Testis (tissue), 2 donors: ENCODE measurements at regions not wholly inside any gene's neighbourhood (a gene's known extent, or its start where the extent isn't known, plus 50 kb on each side); places are given as distances from the start of the nearest gene placed in this dataset.

Source experiments
- DNase-seq: peaks from one replicate; pipeline ENCODE4 v3.0.0-alpha.2; 2019
- H3K27ac ChIP-seq, 2 donors: fragments of 200-600 bp; sonication (generic); one replicate each; pipeline ENCODE4 v1.5.1; 2019
- H3K27me3 ChIP-seq: fragments of 200-600 bp; sonication (generic); one replicate; pipeline ENCODE4 v1.5.1; 2019
- H3K36me3 ChIP-seq: fragments of 200-600 bp; sonication (generic); one replicate; pipeline ENCODE4 v1.5.1; 2017; ENCODE audit warnings: low read depth; ENCODE audit errors: missing control alignments
- H3K4me1 ChIP-seq: fragments of 200-600 bp; sonication (generic); one replicate; pipeline ENCODE4 v1.5.1; 2019
- H3K4me3 ChIP-seq, 2 donors: fragments of 200-600 bp; sonication (generic); one replicate each; pipeline ENCODE4 v1.5.1; 2017 to 2019
- H3K9me3 ChIP-seq: fragments of 200-600 bp; sonication (generic); one replicate; pipeline ENCODE4 v1.5.1; 2017
- POLR2A ChIP-seq: fragments of 450-650 bp; IDR thresholded peaks from one replicate; pipeline ENCODE4 v1.6.1; 2017; ENCODE audit warnings: antibody characterized with exemption, mild to moderate bottlenecking, moderate library complexity
- WGBS, 2 donors: methylation state at CpG; one replicate each; pipeline ENCODE4 v1.1.5; 2018; 5-methylcytosine and 5-hydroxymethylcytosine counted together
- intact Hi-C: fragments of 100-400 bp; cut with DNase I; formaldehyde crosslinking; loops from one replicate; pipeline ENCODE4 v1.15.1; 2023; ENCODE audit warnings: low total_unique reads
- TF ChIP-seq, protein P1 (sequence below), 3 experiments: fragments of 450-650 bp in 2 of 3; fragments of 200-600 bp in 1 of 3; sonication (generic) in 1 of 3; IDR thresholded peaks; one replicate each; pipeline ENCODE4 v1.5.1; 2016 to 2019; ENCODE audit warnings: antibody characterized with exemption in 3 of 3, mild to moderate bottlenecking in 2 of 3, moderate library complexity in 1 of 3

DNA sequence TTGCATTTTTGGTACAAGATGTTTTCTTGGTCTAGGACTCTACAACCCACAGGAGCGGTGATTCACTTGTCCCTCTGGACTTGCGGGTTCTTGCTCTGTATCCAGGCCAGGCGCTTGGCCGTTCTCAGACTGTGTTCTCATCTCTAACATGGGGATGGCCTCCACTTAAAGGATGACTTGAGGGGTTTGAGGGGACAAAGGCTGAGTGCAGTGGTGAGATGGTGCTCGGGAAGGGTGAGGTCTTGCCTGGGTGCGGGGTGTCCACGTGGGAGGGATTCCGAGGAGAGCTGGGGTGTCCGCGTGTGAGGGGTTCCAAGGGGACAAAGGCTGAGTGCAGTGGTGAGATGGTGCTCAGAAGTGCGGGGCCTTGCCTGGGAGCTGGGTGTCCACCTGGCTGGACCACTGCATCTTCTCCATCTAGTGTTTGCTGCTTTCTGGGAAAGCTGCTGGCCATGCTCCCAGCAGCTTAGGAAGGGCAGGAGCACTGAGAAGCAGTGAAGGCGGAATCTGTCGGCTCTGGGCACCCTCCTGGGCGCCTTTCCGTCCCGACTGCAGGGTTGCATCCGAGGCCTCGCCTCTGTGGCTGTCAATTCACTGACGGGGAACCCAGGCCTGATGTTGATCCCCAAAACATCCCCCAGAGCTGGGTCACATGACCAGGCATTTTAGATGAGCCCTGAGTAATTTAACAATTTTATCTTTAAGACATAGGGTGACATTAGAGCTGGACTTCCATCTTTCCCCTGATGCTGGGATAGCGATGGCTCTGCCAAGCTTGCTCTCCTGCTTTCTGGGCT, 280.5 kb upstream of the IRX4 start:
- TF ChIP-seq, protein P1, sequence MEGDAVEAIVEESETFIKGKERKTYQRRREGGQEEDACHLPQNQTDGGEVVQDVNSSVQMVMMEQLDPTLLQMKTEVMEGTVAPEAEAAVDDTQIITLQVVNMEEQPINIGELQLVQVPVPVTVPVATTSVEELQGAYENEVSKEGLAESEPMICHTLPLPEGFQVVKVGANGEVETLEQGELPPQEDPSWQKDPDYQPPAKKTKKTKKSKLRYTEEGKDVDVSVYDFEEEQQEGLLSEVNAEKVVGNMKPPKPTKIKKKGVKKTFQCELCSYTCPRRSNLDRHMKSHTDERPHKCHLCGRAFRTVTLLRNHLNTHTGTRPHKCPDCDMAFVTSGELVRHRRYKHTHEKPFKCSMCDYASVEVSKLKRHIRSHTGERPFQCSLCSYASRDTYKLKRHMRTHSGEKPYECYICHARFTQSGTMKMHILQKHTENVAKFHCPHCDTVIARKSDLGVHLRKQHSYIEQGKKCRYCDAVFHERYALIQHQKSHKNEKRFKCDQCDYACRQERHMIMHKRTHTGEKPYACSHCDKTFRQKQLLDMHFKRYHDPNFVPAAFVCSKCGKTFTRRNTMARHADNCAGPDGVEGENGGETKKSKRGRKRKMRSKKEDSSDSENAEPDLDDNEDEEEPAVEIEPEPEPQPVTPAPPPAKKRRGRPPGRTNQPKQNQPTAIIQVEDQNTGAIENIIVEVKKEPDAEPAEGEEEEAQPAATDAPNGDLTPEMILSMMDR (IDR thresholded peaks at IDR 0.05) = no peak
- TF ChIP-seq POLR2A = no peak
- Histone ChIP-seq H3K9me3 (no peaks in the 10 kb centered on the region), H3K36me3 (no peaks in the 10 kb centered on the region), H3K27ac (no peak overlapping the region), H3K4me1 (no peaks in the 10 kb centered on the region), H3K4me3 (no peak overlapping the region), H3K27me3 (no peaks in the 10 kb centered on the region)
- no peak for DNase-seq
- intact Hi-C loops = no loop called here
- WGBS, 2 donors = 85 to 94% methylated on average over 15 to 20 of the region's 20 CpGs

DNA sequence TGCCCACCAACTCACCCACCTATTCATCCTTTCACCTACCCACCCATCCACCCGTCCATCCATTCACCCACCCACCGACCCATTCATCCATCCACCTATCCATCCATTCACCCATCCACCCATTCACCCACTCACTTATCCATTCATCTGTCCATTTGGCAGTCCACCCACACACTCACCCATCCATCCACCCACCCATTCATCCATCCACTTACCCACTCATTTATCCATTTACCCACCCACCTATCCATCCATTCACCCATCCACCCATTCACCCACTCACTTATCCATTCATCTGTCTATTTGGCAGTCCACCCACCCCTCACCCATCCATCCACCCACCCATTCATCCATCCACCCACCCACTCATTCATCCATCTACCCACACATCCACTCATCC, 278.1 kb upstream of the IRX4 start:
- H3K9me3 ChIP-seq = no peaks in the 10 kb centered on the region
- no peaks in the 10 kb centered on the region for H3K36me3 ChIP-seq
- H3K4me3 ChIP-seq = no peak overlapping the region
- TF ChIP-seq POLR2A = no peak
- TF ChIP-seq, protein P1 (IDR thresholded peaks at IDR 0.05) = no peak
- 73 to 95% methylated on average over 2 of the region's 2 CpGs for WGBS, 2 donors
- no peaks in the 10 kb centered on the region for H3K27me3 ChIP-seq
- DNase-seq = no peak
- no peak overlapping the region for H3K27ac ChIP-seq
- intact Hi-C loops = no loop called here
- H3K4me1 ChIP-seq = no peaks in the 10 kb centered on the region

DNA sequence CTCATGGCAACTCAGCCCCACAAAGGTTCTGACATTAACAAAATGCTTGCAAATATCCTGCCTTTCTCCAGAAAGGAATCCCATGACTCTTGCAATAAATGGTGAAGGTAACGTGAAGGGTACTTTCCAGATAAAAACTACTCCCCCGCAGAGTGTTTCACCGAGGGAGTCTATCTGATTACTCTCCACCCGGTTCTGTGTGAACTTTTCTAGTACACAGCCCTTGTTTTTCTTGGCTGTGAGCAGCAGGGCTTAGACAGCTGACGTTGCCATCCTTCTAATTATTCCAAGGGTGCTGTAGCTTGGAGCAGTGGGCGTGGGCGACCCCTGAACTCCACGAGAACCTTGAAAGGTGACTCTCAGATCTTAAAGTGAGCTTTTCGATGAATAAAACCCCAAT, 276.0 kb upstream of the IRX4 start:
- Histone ChIP-seq H3K4me1 (no peaks in the 10 kb centered on the region), H3K4me3 (no peak overlapping the region), H3K36me3 (no peaks in the 10 kb centered on the region), H3K27ac (no peak overlapping the region), H3K9me3 (no peaks in the 10 kb centered on the region), H3K27me3 (no peaks in the 10 kb centered on the region)
- intact Hi-C loops = no loop called here
- TF ChIP-seq, protein P1 (IDR thresholded peaks at IDR 0.05) = no peak
- no peak for TF ChIP-seq POLR2A
- 23 to 29% methylated on average over 5 to 9 of the region's 9 CpGs for WGBS, 2 donors
- DNase-seq = no peak

DNA sequence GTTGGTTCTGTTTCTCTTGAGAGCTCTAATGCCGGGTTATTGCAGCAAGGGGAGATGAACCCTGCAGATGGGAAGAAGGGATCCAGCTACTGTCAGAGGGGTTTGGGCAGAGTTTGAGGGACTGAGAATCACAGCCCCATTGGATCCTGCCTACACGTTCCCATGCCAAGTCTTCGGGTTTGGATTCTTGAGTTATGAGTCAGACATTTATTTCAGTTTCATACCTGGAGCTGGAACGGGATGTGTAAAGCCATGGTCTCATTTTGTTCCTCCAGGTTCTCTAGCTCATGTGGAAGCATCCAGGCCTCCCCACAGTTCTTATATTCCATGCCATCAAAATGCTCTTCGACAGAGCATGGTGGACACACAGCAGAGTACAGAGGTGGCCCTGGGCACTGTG, 275.4 kb upstream of the IRX4 start:
- WGBS, 2 donors = 78% methylated on average over 5 of the region's 5 CpGs
- no peaks in the 10 kb centered on the region for H3K9me3 ChIP-seq
- intact Hi-C loops = no loop called here

More for the DNA sequence above, 275.4 kb upstream of the IRX4 start:
- Histone ChIP-seq H3K27me3 (no peaks in the 10 kb centered on the region), H3K36me3 (no peaks in the 10 kb centered on the region), H3K4me1 (no peaks in the 10 kb centered on the region), H3K4me3 (no peak overlapping the region), H3K27ac (no peak overlapping the region)
- TF ChIP-seq, protein P1 (IDR thresholded peaks at IDR 0.05) = no peak
- no peak for TF ChIP-seq POLR2A
- no peak for DNase-seq
